Adipocyte (in vitro differentiated cells): ENCODE measurements at regions not wholly inside any gene's neighbourhood (a gene's known extent, or its start where the extent isn't known, plus 50 kb on each side); places are given as distances from the start of the nearest gene placed in this dataset.

Experiments
- DNase-seq: peaks from one replicate; pipeline ENCODE4 v3.0.0-alpha.2; 2015; ENCODE audit warnings: low read depth
- H3K27me3 ChIP-seq: replicated peaks from 2 replicates; pipeline ENCODE4 v1.7.0; 2013; ENCODE audit warnings: mild to moderate bottlenecking, low read length, moderate library complexity; ENCODE audit not compliant: control insufficient read depth, insufficient read depth
- H3K36me3 ChIP-seq: 2 replicates; pipeline ENCODE4 v1.7.0; 2013; ENCODE audit warnings: low read length, mild to moderate bottlenecking, moderate library complexity; ENCODE audit not compliant: control insufficient read depth, insufficient read depth, severe bottlenecking
- H3K4me1 ChIP-seq: 2 replicates; pipeline ENCODE4 v1.7.0; 2013; ENCODE audit warnings: mild to moderate bottlenecking, low read length, moderate library complexity; ENCODE audit not compliant: control insufficient read depth, insufficient read depth
- H3K4me3 ChIP-seq: 2 replicates; pipeline ENCODE4 v1.7.0; 2013; ENCODE audit warnings: mild to moderate bottlenecking, low read length, moderate library complexity
- H3K9ac ChIP-seq: 2 replicates; pipeline ENCODE4 v1.7.0; 2013; ENCODE audit warnings: mild to moderate bottlenecking, low read length, moderate library complexity
- H3K9me3 ChIP-seq: 2 replicates; pipeline ENCODE4 v1.7.0; 2013; ENCODE audit warnings: mild to moderate bottlenecking, low read length, moderate library complexity; ENCODE audit not compliant: control insufficient read depth

DNA sequence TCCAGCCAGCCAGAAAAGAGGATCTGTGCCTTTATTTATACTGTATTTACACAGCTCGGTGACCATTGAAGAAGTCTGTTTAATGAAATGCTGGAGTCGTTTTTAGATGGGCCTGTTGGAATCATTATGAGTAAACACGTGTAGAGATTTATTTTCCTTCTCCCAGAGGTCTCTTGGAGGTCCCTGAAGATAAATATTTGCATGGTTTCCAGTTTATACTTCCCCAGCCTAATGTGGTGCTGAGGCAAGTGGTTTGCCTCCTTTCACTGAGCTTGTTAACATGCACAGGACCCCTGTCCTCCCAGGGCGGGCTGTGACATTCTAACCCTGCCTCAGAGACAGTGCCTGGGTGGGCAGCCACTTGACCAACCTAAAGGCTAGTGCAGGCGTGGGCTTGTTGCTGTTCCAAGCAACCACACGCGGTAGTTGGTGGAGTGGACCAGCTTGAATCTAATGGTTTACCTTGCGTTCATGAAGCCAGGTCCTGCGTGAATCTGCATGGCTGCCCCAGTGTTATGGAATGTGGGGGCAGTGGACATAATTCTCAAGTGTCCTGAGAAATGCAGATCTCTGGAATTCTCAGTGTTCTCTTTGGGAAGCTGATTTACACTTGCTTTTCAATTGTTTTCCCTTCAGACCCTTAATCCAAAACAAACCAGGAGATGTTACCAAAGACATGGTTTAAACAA is 130.2 kb upstream of the DLX2 start:
- Histone ChIP-seq H3K4me1 (peaks cover 11% of the 10 kb centered on the region), H3K4me3 (no peak overlapping the region), H3K9ac (no peak overlapping the region), H3K36me3 (no peaks in the 10 kb centered on the region), H3K9me3 (no peaks in the 10 kb centered on the region), H3K27me3 (peaks cover 40% of the 10 kb centered on the region)
- no peak for DNase-seq

DNA sequence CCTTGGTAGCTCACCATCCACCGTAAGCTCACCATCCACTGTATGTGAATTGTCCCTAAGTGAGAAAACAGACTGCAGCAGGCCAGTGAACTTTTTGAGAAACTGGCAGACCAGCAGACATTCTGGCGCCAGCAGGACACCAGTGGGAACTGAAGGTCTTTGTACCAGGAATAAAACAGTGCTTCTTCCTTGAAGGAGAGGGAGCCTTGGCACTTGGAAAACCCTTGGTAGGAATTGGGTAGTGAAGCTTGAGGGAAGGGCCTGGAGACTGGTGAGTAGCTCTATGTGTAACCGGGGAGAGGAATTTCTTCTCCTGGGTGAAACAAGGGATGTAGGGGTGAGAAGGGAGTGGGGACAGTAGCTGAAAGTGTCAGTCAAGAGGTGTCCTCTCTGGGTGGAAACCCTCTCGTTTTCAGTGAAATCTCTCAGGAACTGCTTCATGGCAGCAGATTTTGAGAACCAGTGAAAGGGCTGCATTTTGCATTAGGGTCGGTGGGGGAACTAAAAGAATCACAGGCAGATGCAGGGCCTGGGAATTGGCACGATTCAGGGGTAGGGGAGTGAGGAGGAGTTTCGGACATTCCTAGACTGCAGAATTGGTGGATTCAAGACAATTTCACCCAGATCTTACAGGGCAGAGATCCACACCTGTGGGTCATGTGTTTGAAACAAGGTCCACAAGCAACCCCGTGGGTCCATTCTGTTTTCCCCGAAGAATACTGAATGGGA is 131.5 kb upstream of the DLX2 start:
- DNase-seq, result no peak
- H3K27me3 ChIP-seq, result peaks cover 40% of the 10 kb centered on the region
- no peak overlapping the region for H3K4me3 ChIP-seq
- H3K9ac ChIP-seq, result no peak overlapping the region
- peaks cover 11% of the 10 kb centered on the region for H3K4me1 ChIP-seq
- no peaks in the 10 kb centered on the region for H3K9me3 ChIP-seq
- no peaks in the 10 kb centered on the region for H3K36me3 ChIP-seq

DNA sequence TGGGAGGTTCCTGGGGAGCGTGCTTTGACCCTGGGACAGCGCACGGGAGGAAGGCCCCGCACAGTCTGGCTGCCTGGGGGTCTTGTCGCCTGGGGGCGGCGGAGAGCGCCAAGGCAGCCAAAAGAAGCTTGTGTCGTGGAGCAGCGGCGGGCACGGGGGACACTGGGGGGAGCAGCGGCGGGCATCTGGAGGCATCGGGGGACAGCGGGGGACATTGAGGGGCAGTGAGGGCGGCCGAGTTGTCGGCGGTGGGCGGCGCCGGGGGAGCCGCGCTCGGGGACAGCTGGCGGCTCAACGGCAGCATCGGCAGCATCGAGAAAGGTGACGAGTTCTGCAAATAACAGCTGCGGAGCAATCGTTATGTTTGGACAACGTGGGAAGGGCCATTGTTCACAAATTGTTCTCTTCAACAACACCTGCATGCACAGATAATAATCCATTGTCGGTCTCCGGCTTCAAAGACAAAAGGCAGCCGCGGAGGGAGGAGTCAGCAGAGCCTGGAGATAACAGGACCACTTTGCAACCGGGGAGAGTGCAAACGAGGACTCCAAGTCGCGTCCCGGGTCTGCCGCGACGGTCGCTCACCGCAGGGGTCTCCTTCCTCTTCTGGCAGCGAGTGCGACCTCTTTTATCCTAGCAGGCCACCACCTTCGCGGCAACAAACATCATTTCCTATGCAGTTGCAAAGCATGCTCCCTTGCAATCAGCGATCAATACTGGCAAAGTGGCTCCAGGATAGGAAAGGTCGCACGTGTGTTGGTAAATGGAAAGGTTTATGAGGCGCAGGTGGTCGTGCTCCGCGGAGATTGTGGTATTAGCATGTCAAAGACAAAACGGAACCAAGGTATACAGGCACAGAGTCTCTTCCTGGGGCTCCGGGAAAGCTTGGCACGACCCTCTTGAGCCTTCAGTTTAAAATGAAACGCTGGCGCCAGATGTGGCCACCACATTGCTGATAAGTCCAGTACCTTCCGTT is 132.3 kb upstream of the DLX2 start:
- Histone ChIP-seq H3K4me1 (peaks cover 11% of the 10 kb centered on the region), H3K36me3 (no peaks in the 10 kb centered on the region), H3K4me3 (peak overlapping the region; percentile 56), H3K9ac (no peak overlapping the region), H3K9me3 (no peaks in the 10 kb centered on the region), H3K27me3 (peaks cover 40% of the 10 kb centered on the region)
- DNase-seq, result peak; percentile 47

DNA sequence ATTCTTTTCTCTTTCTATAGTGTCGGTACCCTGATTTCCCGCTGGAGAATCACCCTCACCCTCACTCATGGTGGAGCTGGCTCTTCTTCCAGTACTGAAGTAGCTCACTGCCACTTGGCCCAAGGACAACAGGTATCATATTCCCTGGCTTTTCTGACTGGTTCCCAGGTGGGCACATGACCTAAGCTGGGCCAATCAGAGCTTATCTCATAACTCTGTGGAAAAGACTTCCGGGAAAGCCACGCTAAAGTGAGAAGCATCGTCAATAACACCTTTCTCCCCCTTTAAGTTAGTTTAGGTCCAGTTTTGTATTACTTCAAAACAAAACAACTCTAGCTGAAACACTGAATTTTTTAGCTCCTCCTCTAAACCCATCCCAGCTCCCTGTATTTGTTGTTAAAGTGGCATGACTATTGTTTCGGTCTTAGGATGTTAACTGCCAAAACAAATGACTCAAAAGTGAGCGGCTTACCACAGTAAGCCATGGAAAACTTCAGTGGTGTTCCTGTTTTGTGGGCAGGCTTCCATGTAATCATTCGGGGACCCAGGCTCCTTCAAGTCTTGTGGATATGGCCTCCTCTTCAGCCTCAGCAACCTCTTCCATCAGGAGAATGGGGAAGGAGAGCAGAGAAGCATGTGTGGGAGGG is 137.4 kb upstream of the DLX2 start:
- Histone ChIP-seq H3K27me3 (peaks cover 19% of the 10 kb centered on the region), H3K9ac (no peak overlapping the region), H3K4me1 (peaks cover 16% of the 10 kb centered on the region), H3K9me3 (no peaks in the 10 kb centered on the region), H3K36me3 (no peaks in the 10 kb centered on the region), H3K4me3 (no peak overlapping the region)
- no peak for DNase-seq

DNA sequence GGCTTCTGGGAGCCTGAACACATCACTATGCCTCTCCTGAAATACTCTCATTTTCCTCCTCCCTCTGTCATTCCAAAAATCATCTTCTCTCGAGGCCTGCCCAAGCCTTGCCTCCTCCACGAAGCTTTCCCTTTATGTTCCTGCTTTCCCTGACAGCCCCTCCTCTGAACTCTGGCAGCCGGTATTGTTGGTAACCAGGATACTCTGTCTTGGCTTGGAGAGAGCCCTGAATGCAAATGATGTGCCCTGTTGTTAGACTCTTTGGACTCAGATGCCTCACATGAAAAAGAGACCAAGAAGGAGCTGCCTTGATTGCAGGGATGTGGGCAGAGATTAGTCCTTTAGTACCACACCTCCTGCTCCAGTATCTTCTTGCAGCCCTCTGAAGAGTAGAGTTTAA is 138.5 kb upstream of the DLX2 start:
- Histone ChIP-seq H3K36me3 (no peaks in the 10 kb centered on the region), H3K9me3 (no peaks in the 10 kb centered on the region), H3K4me3 (no peak overlapping the region), H3K9ac (no peak overlapping the region), H3K4me1 (peaks cover 13% of the 10 kb centered on the region), H3K27me3 (peaks cover 7% of the 10 kb centered on the region)
- no peak for DNase-seq

DNA sequence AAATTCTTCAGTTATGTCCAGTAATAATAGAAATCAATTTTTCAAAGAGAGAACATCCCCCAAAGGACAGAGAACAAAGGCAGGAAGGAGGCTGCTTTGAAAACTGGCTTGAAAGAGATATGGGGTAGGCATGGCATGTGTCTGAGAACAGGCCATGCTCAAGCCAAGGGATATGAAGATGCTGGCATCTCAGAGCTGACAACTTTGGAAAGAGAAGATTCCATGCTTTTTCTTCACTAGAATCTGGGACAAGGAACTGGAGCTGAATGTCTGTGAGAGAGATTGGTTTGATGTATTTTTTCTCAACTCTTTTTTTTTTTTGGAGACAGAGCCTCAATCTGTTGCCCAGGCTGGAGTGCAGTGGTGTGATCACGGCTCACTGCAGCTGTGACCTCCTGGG is 139.8 kb upstream of the DLX2 start:
- peaks cover 13% of the 10 kb centered on the region for H3K4me1 ChIP-seq
- no peaks in the 10 kb centered on the region for H3K36me3 ChIP-seq
- H3K9ac ChIP-seq, result no peak overlapping the region
- H3K4me3 ChIP-seq, result no peak overlapping the region
- no peaks in the 10 kb centered on the region for H3K9me3 ChIP-seq
- no peaks in the 10 kb centered on the region for H3K27me3 ChIP-seq
- DNase-seq, result no peak

DNA sequence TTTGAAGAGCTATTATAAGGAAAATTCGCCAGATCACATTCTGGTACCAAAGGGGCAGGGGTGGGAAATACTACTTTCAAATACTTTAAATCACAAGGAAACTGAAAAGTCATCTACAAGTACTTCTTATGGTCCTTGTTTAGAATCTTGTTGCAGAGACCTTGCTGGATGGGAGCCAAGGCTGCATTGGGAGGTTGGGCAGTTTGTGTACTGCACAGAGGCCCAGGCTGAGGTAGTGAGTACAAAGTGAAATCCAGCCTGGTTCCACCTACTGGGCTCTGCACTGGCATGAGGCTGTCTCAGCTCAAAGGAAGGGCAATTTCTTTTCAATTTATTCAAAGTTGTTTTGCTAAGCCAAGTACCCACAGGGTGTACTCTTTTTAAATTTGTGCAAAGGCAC is 140.3 kb upstream of the DLX2 start:
- Histone ChIP-seq H3K9me3 (no peaks in the 10 kb centered on the region), H3K27me3 (no peaks in the 10 kb centered on the region), H3K4me3 (no peak overlapping the region), H3K36me3 (no peaks in the 10 kb centered on the region), H3K9ac (no peak overlapping the region), H3K4me1 (peaks cover 13% of the 10 kb centered on the region)
- DNase-seq, result no peak

DNA sequence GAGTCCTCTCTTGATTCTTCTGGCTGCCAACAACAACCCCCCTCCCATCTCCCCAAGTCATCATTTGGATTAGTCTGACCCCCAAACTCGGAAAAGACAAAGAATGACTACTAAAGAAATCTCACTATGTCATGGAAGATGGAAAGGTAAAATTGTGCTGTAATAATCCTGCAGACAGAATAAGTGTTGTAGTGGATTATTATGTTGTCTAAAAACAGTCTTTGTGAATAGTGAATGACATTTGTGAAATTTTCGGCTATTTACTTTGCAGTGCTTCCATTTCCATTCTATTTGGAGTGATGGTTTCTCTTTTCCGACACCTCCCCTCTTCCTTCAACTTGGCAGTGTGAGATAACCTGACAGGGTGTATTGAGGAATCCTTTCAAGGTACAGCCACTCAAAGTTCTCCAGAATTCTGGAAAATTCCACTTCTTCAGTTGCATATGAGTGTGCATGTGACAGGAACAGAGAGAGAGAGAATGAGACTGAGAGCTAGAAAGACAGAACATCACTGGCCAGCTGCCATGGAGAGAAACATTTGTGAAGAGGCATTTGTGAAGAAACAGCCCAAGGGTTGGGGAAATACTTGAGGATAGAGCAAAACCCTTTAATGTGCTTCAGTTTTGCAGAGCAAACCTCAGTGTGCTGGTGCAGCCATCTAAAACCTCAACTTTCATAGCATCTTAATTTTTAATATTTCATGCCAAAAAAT is 141.9 kb upstream of the DLX2 start:
- DNase-seq, result peak; percentile 69
- Histone ChIP-seq H3K9ac (no peak overlapping the region), H3K36me3 (no peaks in the 10 kb centered on the region), H3K4me1 (peaks cover 13% of the 10 kb centered on the region), H3K4me3 (no peak overlapping the region), H3K9me3 (no peaks in the 10 kb centered on the region), H3K27me3 (no peaks in the 10 kb centered on the region)

DNA sequence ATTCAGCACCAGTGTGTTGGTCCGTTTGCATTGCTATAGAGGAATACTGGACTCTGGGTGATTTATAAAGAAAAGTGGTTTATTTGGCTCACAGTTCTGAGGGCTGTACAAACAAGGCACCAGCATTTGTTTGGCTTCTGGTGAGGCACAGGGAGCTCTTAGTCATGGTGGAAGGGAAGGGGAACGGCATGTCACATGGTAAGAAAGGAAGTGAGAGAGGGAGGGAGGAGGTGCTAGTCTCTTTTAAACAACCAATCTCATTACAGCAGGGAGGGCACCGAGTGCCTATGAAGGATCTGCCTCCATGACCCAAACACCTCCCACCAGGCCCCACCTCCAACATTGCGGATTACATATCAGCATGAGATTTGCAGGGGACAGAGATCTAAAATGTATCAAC is 143.9 kb upstream of the DLX2 start:
- no peak for DNase-seq

DNA sequence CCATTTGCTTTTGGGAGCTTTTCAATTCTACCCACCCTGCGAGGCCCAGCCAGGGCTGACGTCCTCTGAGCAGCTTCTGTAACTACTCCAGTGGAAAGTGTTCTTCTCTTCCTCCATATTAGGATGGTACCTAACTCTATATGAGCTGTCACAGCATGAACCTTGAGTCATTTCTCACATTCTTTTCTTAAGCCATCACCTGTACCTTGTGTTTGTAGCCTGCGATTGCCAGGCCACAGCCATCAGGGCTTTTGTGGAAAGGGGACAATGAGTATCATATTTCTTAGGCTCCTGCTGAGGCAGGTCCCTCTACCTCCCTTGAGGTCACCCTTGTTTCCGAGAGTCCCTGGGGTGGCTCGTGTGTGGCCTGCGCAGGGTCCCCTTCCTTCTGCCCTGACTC is 144.5 kb upstream of the DLX2 start:
- Histone ChIP-seq H3K36me3 (no peaks in the 10 kb centered on the region), H3K9me3 (no peaks in the 10 kb centered on the region), H3K4me1 (peaks cover 27% of the 10 kb centered on the region), H3K9ac (no peak overlapping the region), H3K4me3 (no peak overlapping the region), H3K27me3 (no peaks in the 10 kb centered on the region)
- DNase-seq, result no peak

More for the DNA sequence above, 143.9 kb upstream of the DLX2 start:
- no peak overlapping the region for H3K9ac ChIP-seq
- no peaks in the 10 kb centered on the region for H3K9me3 ChIP-seq
- H3K4me1 ChIP-seq, result peaks cover 27% of the 10 kb centered on the region
- no peaks in the 10 kb centered on the region for H3K36me3 ChIP-seq
- H3K4me3 ChIP-seq, result no peak overlapping the region
- no peaks in the 10 kb centered on the region for H3K27me3 ChIP-seq
